Body of pancreas (tissue), 4 donors: ENCODE measurements at regions not wholly inside any gene's neighbourhood (a gene's known extent, or its start where the extent isn't known, plus 50 kb on each side); places are given as distances from the start of the nearest gene placed in this dataset.
"Not testable (repeated sequence)": the region's sequence is repeated elsewhere in the genome, so short reads cannot be mapped to it uniquely, and the experiment has no call there.

ENCODE experiments used
- ATAC-seq: fragments of 150-250 bp; one replicate; pipeline ENCODE4 v1.9.1; 2016
- DNase-seq, 4 donors: peaks; one replicate each; pipeline ENCODE4 v3.0.0-alpha.2; 2019
- H3K27ac ChIP-seq, 4 donors: fragments of 200-600 bp; sonication (generic); 1 replicate in 3 of 4; 2 replicates in 1 of 4; pipeline versions ENCODE4 v1.5.1 to v1.6.1; 2016 to 2019; ENCODE audit warnings: mild to moderate bottlenecking in 1 of 4, mixed read lengths in 1 of 4, moderate library complexity in 1 of 4
- H3K27me3 ChIP-seq, 2 donors: fragments of 200-600 bp; sonication (generic); one replicate each; pipeline ENCODE4 v1.6.0; 2016; ENCODE audit warnings: mild to moderate bottlenecking in 1 of 2
- H3K36me3 ChIP-seq, 2 donors: fragments of 200-600 bp; sonication (generic); replicated peaks in 1 of 2; 2 replicates each; pipeline ENCODE4 v1.5.1; 2016; ENCODE audit warnings: low read depth in 2 of 2; ENCODE audit not compliant: insufficient read depth in 1 of 2
- H3K4me1 ChIP-seq: fragments of 200-600 bp; sonication (generic); one replicate; pipeline ENCODE4 v1.6.0; 2016
- H3K4me3 ChIP-seq, 2 donors: fragments of 200-600 bp; sonication (generic); 1 replicate in 1 of 2; 2 replicates in 1 of 2; pipeline ENCODE4 v1.5.1; 2016 to 2019
- H3K9me3 ChIP-seq, 3 donors: fragments of 200-600 bp; sonication (generic); 1 replicate in 2 of 3; 2 replicates in 1 of 3; pipeline ENCODE4 v1.5.1; 2016
- CTCF ChIP-seq, 7 experiments: fragments of 450-650 bp in 4 of 7; fragments of 200-600 bp in 3 of 7; sonication (generic) in 3 of 7; IDR thresholded peaks; one replicate each; pipeline ENCODE4 v1.5.1; 2016 to 2019; ENCODE audit warnings: antibody characterized with exemption in 7 of 7
- POLR2A ChIP-seq, 3 donors: fragments of 450-650 bp; IDR thresholded peaks; one replicate each; pipeline ENCODE4 v1.6.1; 2016; ENCODE audit warnings: antibody characterized with exemption in 3 of 3, mild to moderate bottlenecking in 2 of 3
- WGBS, 2 donors: methylation state at CpG; one replicate each; pipeline ENCODE4 v1.1.5; 2017; 5-methylcytosine and 5-hydroxymethylcytosine counted together
- intact Hi-C: fragments of 100-400 bp; cut with DNase I; formaldehyde crosslinking; loops from one replicate; pipeline ENCODE4 v1.15.1; 2023

DNA sequence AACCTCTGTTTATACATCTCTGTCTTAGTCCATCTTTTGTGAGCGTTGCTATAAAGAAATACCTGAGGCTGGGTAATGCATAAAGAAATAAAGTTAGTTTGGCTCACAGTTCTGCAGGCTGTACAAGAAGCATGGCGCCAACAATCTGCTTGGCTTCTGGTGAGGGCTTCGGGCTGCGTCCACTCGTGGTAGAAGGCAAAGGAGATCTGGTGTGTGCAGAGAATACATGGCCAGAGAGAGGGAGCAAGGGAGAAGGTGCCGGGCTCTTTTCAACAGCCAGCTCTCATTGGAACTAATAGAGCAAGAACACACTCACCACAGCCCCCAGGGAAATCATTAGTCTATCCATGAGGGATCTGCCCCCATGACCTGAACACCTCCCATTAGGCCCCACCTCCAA is 100.3 kb upstream of the SRSF6 start:
- no peak overlapping the region for H3K27ac ChIP-seq
- no peaks in the 10 kb centered on the region for H3K4me1 ChIP-seq
- TF ChIP-seq CTCF (IDR thresholded peaks at IDR 0.05) (no peak), POLR2A (IDR thresholded peaks at IDR 0.05) (no peak)
- WGBS, 2 donors, result 68 to 78% methylated on average over 6 of the region's 6 CpGs
- H3K27me3 ChIP-seq, result no peaks in the 10 kb centered on the region
- DNase-seq (no peak), ATAC-seq (no peak)
- H3K4me3 ChIP-seq, result no peak overlapping the region
- no peaks in the 10 kb centered on the region for H3K36me3 ChIP-seq
- no peaks in the 10 kb centered on the region for H3K9me3 ChIP-seq
- intact Hi-C loops, result no loop called here

- Histone ChIP-seq H3K9me3 (no peaks in the 10 kb centered on the region), H3K27me3 (no peaks in the 10 kb centered on the region), H3K36me3 (no peaks in the 10 kb centered on the region), H3K27ac (no peak overlapping the region), H3K4me1 (no peaks in the 10 kb centered on the region), H3K4me3 (no peak overlapping the region)
- no peak for ATAC-seq
- intact Hi-C loops, result no loop called here
- WGBS, 2 donors, result 44 to 46% methylated on average over 2 of the region's 2 CpGs
- TF ChIP-seq CTCF (IDR thresholded peaks at IDR 0.05) (no peak), POLR2A (IDR thresholded peaks at IDR 0.05) (no peak)
- no peak for DNase-seq
These were observed 102.1 kb upstream of the SRSF6 start for GRCh38 chr20:43355610-43356009.

DNA sequence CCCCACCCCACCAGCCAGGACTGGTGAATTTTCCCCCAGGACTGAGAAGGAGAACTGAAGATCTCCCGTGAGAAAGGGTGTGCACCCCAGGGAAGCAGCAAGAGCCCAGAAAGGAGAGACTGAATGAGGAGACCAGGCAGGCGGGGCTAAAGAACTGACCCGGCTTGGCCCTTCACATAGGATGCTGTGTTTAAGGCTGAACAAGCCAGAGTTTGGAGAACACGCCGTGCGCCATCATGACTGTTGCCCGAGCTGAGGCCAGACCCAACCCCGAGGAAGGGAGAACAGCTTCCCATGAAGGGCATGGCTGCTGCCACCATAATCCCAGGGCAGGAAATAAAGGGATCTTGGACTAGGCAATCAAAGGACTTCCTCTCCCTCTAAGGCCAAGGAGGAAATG is 104.7 kb upstream of the SRSF6 start:
- H3K4me1 ChIP-seq, result no peaks in the 10 kb centered on the region
- no peaks in the 10 kb centered on the region for H3K9me3 ChIP-seq
- ATAC-seq (no peak), DNase-seq (no peak)
- intact Hi-C loops, result no loop called here
- 69 to 87% methylated on average over 7 to 8 of the region's 8 CpGs for WGBS, 2 donors
- TF ChIP-seq POLR2A (IDR thresholded peaks at IDR 0.05) (no peak), CTCF (IDR thresholded peaks at IDR 0.05) (no peak)
- no peaks in the 10 kb centered on the region for H3K27me3 ChIP-seq
- no peak overlapping the region for H3K27ac ChIP-seq
- no peak overlapping the region for H3K4me3 ChIP-seq
- no peaks in the 10 kb centered on the region for H3K36me3 ChIP-seq

- H3K27ac ChIP-seq, H3K4me1 ChIP-seq, H3K9me3 ChIP-seq, H3K36me3 ChIP-seq, DNase-seq, H3K4me3 ChIP-seq, intact Hi-C loops, H3K27me3 ChIP-seq, ATAC-seq: not testable (repeated sequence)
- 71 to 95% methylated on average over 3 of the region's 3 CpGs for WGBS, 2 donors
These were observed 107.0 kb upstream of the SRSF6 start for GRCh38 chr20:43350694-43351093.

DNA sequence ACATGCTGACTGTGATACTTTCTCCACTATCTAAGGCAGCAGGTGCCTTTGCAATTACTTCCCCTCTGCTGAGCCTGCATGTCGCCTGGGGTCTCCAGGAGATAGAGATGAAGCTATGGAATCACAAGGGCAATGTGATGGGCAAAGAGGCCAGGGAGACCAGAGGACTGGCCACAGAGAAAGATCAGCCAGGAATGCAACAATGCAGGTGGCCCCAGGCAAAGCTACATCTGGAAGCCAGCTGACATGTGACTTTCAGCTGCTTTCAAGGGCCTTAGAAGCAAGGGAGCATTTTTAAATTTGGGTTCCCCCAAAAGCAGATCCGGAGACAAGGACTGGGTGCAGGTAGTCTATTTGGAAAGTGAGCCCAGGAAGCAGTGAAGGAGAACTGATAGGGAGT is 107.9 kb upstream of the SRSF6 start:
- no peak for DNase-seq
- no peaks in the 10 kb centered on the region for H3K9me3 ChIP-seq
- TF ChIP-seq CTCF (IDR thresholded peaks at IDR 0.05), result no peak
- TF ChIP-seq POLR2A (IDR thresholded peaks at IDR 0.05), result no peak
- H3K4me1 ChIP-seq, result no peaks in the 10 kb centered on the region
- 46 to 51% methylated on average over 2 of the region's 2 CpGs for WGBS, 2 donors
- no peak overlapping the region for H3K27ac ChIP-seq
- no peaks in the 10 kb centered on the region for H3K27me3 ChIP-seq
- no peaks in the 10 kb centered on the region for H3K36me3 ChIP-seq
- no peak for ATAC-seq
- intact Hi-C loops, result no loop called here
- no peak overlapping the region for H3K4me3 ChIP-seq

DNA sequence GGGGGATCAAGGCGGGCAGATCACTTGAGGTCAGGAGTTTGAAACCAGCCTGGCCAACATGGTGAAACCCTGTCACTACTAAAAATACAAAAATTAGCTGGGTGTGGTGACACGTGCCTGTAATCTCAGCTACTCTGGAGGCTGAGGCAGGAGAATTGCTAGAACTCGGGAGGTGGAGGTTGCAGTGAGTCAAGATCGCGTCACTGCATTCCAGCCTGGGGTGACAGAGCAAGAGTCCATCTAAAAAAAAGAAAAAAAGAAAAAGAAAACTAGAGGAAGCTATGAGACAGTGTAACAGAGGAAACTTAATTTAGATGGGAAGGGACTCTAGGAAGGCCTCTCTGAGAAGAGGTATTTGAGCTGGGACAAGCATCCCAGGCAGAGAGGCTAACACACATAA is 109.9 kb upstream of the SRSF6 start:
- H3K4me1 ChIP-seq, H3K9me3 ChIP-seq, H3K27ac ChIP-seq, H3K36me3 ChIP-seq, DNase-seq, intact Hi-C loops, ATAC-seq, H3K27me3 ChIP-seq, H3K4me3 ChIP-seq: not testable (repeated sequence)
- 59 to 69% methylated on average over 5 of the region's 5 CpGs for WGBS, 2 donors
